Upper lobe of left lung (tissue), 6 donors: ENCODE measurements at regions not wholly inside any gene's neighbourhood (a gene's known extent, or its start where the extent isn't known, plus 50 kb on each side); places are given as distances from the start of the nearest gene placed in this dataset.

Experiments used
- ATAC-seq, 2 donors: fragments of 200-7000 bp; cut with Tn5 transposase; one replicate each; pipeline ENCODE4 v1.9.1; 2022; ENCODE audit warnings: mild to moderate bottlenecking in 2 of 2, moderate library complexity in 2 of 2; ENCODE audit not compliant: low FRiP score in 2 of 2
- DNase-seq, 2 donors: peaks; one replicate each; pipeline ENCODE4 v3.0.0-alpha.2; 2019 to 2020
- H3K27ac ChIP-seq, 4 donors: fragments of 200-600 bp; sonication (generic); one replicate each; pipeline ENCODE4 v1.5.1; 2016 to 2019
- H3K27me3 ChIP-seq, 4 donors: fragments of 200-600 bp; sonication (generic); one replicate each; pipeline ENCODE4 v1.5.1; 2017 to 2019
- H3K36me3 ChIP-seq, 4 donors: fragments of 200-600 bp; sonication (generic); one replicate each; pipeline ENCODE4 v1.5.1; 2016 to 2019
- H3K4me1 ChIP-seq, 4 donors: fragments of 200-600 bp; sonication (generic); one replicate each; pipeline ENCODE4 v1.5.1; 2018 to 2019
- H3K4me3 ChIP-seq, 4 donors: fragments of 200-600 bp; sonication (generic); one replicate each; pipeline ENCODE4 v1.5.1; 2017 to 2019; ENCODE audit warnings: mild to moderate bottlenecking in 2 of 4, moderate library complexity in 1 of 4
- H3K9me3 ChIP-seq, 4 donors: fragments of 200-600 bp; sonication (generic); one replicate each; pipeline ENCODE4 v1.5.1; 2018 to 2019
- CTCF ChIP-seq, 6 experiments: fragments of 450-650 bp in 4 of 6; fragments of 200-600 bp in 2 of 6; sonication (generic) in 2 of 6; IDR thresholded peaks; one replicate each; pipeline ENCODE4 v1.5.1; 2016 to 2019; ENCODE audit warnings: antibody characterized with exemption in 6 of 6
- EP300 ChIP-seq, 4 donors: sonication (generic); formaldehyde crosslinking; IDR thresholded peaks; one replicate each; pipeline ENCODE4 v1.5.1; 2017; ENCODE audit warnings: antibody characterized with exemption in 4 of 4, control low read depth in 2 of 4
- POLR2A ChIP-seq, 4 donors: fragments of 450-650 bp; IDR thresholded peaks; one replicate each; pipeline ENCODE4 v1.5.1; 2016 to 2017; ENCODE audit warnings: antibody characterized with exemption in 4 of 4, mild to moderate bottlenecking in 2 of 4
- POLR2AphosphoS5 ChIP-seq, 2 donors: sonication (generic); formaldehyde crosslinking; IDR thresholded peaks; one replicate each; pipeline ENCODE4 v1.5.1; 2017; ENCODE audit warnings: antibody characterized with exemption in 2 of 2
- WGBS, 2 donors: methylation state at CpG; one replicate each; pipeline ENCODE4 v1.1.5; 2017 to 2018; 5-methylcytosine and 5-hydroxymethylcytosine counted together
- donor health status: DM: no; HTN: no; CAD: no; lungs with moderate emphysema.
- donor health status: DM: no; HTN: yes; CAD: no; lungs with severe emphysema.

GRCh38 chr15:81968691-81969090 lies 77.1 kb downstream of the MEX3B start:
- ATAC-seq (no peak), DNase-seq (no peak)
- Histone ChIP-seq H3K4me1 (no peaks in the 10 kb centered on the region), H3K9me3 (no peaks in the 10 kb centered on the region), H3K4me3 (no peak overlapping the region), H3K27ac (no peak overlapping the region), H3K27me3 (no peaks in the 10 kb centered on the region), H3K36me3 (no peaks in the 10 kb centered on the region)
- WGBS, 2 donors, result 94 to 97% methylated on average over 2 of the region's 2 CpGs
- TF ChIP-seq CTCF (IDR thresholded peaks at IDR 0.05) (no peak), POLR2A (IDR thresholded peaks at IDR 0.05) (no peak)

- ATAC-seq (no peak), DNase-seq (no peak)
- no peaks in the 10 kb centered on the region for H3K9me3 ChIP-seq
- no peaks in the 10 kb centered on the region for H3K4me1 ChIP-seq
- H3K36me3 ChIP-seq, result no peaks in the 10 kb centered on the region
- H3K4me3 ChIP-seq, result no peak overlapping the region
- H3K27me3 ChIP-seq, result no peaks in the 10 kb centered on the region
- WGBS, 2 donors, result 51 to 57% methylated on average over 3 of the region's 3 CpGs
- TF ChIP-seq EP300 (IDR thresholded peaks at IDR 0.05) (no peak), CTCF (IDR thresholded peaks at IDR 0.05) (no peak), POLR2AphosphoS5 (IDR thresholded peaks at IDR 0.05) (no peak), POLR2A (IDR thresholded peaks at IDR 0.05) (no peak)
- H3K27ac ChIP-seq, result no peak overlapping the region
Measured at GRCh38 chr15:81966631-81967030, 79.2 kb downstream of the MEX3B start.

GRCh38 chr15:81962482-81962881 lies 83.3 kb downstream of the MEX3B start:
- ATAC-seq (no peak), DNase-seq (no peak)
- no peaks in the 10 kb centered on the region for H3K4me1 ChIP-seq
- no peak overlapping the region for H3K27ac ChIP-seq
- H3K4me3 ChIP-seq, result no peak overlapping the region
- H3K9me3 ChIP-seq, result no peaks in the 10 kb centered on the region
- no peaks in the 10 kb centered on the region for H3K36me3 ChIP-seq
- H3K27me3 ChIP-seq, result no peaks in the 10 kb centered on the region
- TF ChIP-seq POLR2A (IDR thresholded peaks at IDR 0.05) (no peak), CTCF (IDR thresholded peaks at IDR 0.05) (no peak), POLR2AphosphoS5 (IDR thresholded peaks at IDR 0.05) (no peak), EP300 (IDR thresholded peaks at IDR 0.05) (no peak)

GRCh38 chr15:81959196-81959595 lies 86.6 kb downstream of the MEX3B start:
- no peak overlapping the region for H3K27ac ChIP-seq
- 79 to 82% methylated on average over 3 of the region's 3 CpGs for WGBS, 2 donors
- H3K4me3 ChIP-seq, result no peak overlapping the region
- H3K9me3 ChIP-seq, result no peaks in the 10 kb centered on the region
- TF ChIP-seq POLR2A (IDR thresholded peaks at IDR 0.05) (no peak), POLR2AphosphoS5 (IDR thresholded peaks at IDR 0.05) (no peak), CTCF (IDR thresholded peaks at IDR 0.05) (no peak), EP300 (IDR thresholded peaks at IDR 0.05) (no peak)
- DNase-seq (no peak), ATAC-seq (no peak)
- no peaks in the 10 kb centered on the region for H3K36me3 ChIP-seq
- H3K4me1 ChIP-seq, result no peaks in the 10 kb centered on the region
- H3K27me3 ChIP-seq, result no peaks in the 10 kb centered on the region

- ATAC-seq (no peak), DNase-seq (no peak)
- Histone ChIP-seq H3K4me3 (no peak overlapping the region), H3K9me3 (no peaks in the 10 kb centered on the region), H3K4me1 (no peaks in the 10 kb centered on the region), H3K36me3 (no peaks in the 10 kb centered on the region), H3K27me3 (no peaks in the 10 kb centered on the region), H3K27ac (no peak overlapping the region)
- TF ChIP-seq POLR2AphosphoS5 (IDR thresholded peaks at IDR 0.05) (no peak), EP300 (IDR thresholded peaks at IDR 0.05) (no peak), CTCF (IDR thresholded peaks at IDR 0.05) (no peak), POLR2A (IDR thresholded peaks at IDR 0.05) (no peak)
- WGBS, 2 donors, result 85 to 88% methylated on average over 4 of the region's 4 CpGs
Measured at GRCh38 chr15:81957698-81958097, 88.1 kb downstream of the MEX3B start.
